SK-N-MC (cell line): ENCODE measurements at regions not wholly inside any gene's neighbourhood (a gene's known extent, or its start where the extent isn't known, plus 50 kb on each side); places are given as distances from the start of the nearest gene placed in this dataset.

ENCODE experiments used
- EZH2 ChIP-seq: fragments of 200-600 bp; sonication (generic); IDR thresholded peaks from one replicate; pipeline ENCODE4 v1.6.1; 2017; ENCODE audit warnings: antibody characterized with exemption
- FOXP2 ChIP-seq: optimal IDR thresholded peaks from 2 replicates; pipeline ENCODE3; 2011; ENCODE audit warnings: mild to moderate bottlenecking, moderate library complexity; ENCODE audit not compliant: insufficient read depth; ENCODE audit errors: extremely low read length, control extremely low read depth
- POLR2AphosphoS5 ChIP-seq: IDR thresholded peaks from 2 replicates; pipeline ENCODE4 v1.6.1; 2012; ENCODE audit warnings: mild to moderate bottlenecking, low read depth, low read length, borderline replicate concordance

GRCh38 chr2:175864137-175864850 is 137.8 kb downstream of the LNPK start:
- no peak for TF ChIP-seq POLR2AphosphoS5
- TF ChIP-seq EZH2: no peak
- no peak for TF ChIP-seq FOXP2
